Suppressor macrophage (primary cell): ENCODE measurements at regions not wholly inside any gene's neighbourhood (a gene's known extent, or its start where the extent isn't known, plus 50 kb on each side); places are given as distances from the start of the nearest gene placed in this dataset.

Experiments used
- DNase-seq, 4 experiments: peaks; one replicate each; pipeline ENCODE4 v3.0.0-alpha.2; 2020 to 2022

DNA sequence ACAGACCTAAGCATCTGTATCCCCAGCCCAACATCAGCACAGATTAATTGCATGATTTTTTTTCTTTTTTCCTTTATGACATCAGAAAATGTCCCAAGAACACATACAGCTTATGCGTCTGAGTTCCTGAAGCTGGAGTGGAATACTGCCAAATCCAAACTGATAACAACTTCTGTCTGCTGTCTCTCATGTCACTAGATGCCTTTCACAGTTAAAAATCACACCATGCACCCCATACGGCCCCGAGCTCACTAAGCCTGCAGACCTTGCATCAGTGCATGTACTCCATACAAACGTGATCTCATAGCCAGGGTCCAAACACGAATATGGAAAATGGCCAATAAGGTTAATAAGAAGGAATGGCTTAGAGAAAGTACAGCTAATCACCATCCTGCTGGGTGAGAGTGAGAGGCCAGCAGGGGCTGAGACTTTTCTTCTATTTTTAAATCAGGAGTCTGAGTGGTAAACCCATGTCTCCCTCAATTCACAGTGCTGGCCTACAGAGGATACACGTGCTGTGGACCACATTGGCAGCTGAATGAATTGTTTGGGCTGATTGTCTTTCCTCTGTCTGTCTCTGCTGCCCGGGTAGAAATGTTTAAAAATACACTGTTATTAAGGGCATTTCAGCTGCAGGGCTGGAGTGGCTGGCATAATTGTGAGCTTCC, 350.6 kb upstream of the RAG2 start:
- no peak for DNase-seq

DNA sequence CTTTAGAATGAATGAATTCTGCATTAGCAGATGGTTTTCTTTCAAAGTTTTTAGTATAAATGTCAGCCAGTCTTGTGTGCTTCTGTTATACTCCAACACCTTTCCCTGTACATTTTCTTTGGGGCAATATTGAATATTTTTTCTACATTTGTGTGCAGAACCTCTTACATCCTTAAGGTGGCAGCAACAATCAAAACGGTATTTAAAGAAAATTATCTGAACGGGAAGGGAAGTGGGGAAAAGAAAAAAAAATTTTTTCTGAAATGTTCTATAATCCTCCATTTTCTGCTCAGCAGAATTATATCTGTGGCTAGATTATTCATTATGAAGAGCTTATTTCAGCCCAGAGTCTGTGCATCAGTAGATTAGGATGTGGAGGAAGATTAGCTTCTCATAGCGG, 347.3 kb upstream of the RAG2 start:
- DNase-seq, result peak in 1 of 4 experiments; percentile 6

DNA sequence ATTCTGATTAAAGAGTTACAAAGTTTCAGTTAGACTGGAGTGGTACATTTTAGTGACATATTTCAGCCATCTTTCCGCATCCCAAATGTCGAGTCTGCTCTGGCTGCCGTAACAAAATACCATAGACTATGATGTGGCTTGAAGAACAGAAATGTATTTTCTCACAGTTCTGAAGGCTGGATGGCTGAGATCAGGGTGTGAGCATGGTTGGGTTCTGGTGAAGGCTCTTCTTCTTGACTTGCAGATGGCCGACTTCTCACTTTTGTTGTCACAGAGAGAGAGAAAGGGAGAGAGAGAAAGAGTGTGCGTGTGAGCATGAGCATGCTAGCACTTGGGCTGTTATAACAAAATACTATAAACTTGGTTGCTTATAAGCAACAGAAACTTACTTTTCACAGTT, 335.4 kb upstream of the RAG2 start:
- no peak for DNase-seq

DNA sequence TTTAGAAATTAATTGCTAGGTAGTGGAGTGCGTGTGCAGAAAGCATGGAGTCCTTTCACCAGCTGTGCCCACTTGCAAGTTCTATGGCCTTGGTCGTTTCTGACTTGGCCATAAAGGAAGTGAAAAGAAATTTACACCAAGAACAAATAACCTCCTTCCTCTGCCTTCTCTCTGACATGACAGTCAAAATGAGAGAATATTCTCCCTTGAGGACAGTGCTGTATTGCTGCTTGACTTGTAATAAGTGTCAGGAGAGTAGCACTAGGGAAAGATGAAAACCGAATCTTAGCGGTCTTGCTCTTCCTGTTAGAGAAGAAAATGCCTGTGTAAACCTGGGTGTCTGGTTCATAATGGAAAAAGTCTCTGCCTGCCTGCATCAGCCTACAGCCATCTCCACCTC, 333.1 kb upstream of the RAG2 start:
- DNase-seq, result no peak

DNA sequence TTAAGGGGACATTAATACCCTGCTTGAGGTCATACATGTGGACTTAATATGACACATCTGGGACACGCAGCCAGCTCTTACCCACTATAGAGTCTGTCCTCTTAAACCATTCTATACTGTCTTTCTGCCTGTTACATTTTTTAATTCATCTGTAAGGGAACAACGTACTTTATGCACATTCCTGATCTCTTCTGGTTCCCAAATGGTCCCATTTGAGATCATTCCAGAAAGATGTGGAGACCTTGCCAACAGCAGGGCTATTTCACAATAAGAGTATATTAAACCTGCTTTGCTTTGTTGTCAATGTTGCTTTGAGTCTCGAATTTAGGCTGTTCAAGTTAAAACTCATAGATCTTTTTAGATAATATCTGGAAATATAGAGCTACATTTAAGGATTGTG, 332.2 kb upstream of the RAG2 start:
- DNase-seq, result no peak

DNA sequence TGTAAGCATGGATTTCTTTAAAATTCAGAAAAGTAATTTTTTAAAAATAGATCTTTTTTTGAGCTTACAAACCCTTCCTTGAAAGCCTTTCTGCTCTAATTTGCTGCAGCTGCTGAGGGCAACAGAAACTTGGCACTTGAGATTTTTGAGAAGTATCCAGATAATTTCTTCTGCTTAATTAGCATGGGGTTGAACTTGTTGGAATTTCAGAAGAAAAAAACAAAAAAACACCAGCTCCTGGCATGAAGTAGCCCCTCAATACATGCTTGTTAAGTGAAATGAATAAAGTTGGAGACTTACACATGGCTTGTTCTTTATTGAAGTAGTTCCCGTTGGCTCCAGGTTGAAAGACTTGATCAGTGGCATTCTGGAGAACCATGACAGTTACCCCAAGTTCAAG, 331.4 kb upstream of the RAG2 start:
- no peak for DNase-seq

DNA sequence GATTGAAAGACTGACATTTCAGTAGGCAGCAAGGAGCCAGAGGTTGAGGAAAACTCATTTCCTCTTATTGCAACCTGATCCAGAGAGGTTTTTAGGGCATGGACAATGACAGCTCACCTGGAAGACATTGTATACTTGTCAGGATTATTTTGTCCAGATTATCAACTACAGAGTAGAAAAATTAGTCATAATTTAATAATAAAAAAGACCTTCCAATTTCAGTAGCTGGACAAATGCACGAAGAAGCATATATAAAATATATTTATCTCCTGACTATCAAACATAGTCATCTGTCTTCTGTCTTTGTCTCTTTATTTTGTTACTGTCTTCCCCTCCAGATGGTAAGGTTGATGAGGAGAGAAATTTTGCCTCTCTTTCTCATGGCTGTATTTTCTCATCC, 330.6 kb upstream of the RAG2 start:
- no peak for DNase-seq

DNA sequence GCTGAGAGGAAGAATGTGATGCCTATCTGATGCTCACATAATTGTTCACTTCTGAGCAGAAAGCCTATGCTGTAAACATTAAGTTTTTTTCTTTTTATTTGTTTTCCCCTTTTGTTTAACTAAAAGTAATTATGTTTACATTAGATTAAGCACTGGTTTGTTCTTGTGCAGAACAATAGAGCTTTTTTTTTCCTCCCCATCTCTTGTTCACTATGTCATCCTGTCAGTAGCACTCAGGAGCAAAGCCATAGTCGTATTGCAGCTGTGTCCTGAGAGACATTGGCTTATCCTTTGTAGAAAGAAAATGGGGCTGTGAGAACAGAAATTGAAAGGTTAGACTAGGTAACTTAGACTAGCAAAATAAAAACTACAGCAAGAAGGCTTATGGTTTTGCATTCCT, 301.8 kb upstream of the RAG2 start:
- no peak for DNase-seq

DNA sequence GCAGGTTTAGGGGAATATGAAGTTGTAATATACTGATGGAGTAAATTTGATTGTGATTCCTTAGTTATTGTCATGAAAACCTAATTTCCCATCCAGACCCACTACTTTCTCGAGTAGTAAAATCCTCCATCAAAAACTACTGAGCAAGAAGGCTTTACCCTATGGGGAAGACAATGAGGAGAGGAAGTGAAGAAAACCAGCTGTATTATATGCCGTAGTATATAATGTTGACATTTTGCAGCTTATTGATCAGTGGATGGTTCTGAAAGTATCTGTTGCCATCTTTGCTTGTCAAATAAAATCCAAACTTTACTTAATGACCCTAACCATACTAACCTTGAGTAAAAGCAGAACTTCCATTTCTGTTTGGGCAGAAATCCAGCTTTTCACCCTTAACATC, 292.8 kb upstream of the RAG2 start:
- DNase-seq, result no peak

DNA sequence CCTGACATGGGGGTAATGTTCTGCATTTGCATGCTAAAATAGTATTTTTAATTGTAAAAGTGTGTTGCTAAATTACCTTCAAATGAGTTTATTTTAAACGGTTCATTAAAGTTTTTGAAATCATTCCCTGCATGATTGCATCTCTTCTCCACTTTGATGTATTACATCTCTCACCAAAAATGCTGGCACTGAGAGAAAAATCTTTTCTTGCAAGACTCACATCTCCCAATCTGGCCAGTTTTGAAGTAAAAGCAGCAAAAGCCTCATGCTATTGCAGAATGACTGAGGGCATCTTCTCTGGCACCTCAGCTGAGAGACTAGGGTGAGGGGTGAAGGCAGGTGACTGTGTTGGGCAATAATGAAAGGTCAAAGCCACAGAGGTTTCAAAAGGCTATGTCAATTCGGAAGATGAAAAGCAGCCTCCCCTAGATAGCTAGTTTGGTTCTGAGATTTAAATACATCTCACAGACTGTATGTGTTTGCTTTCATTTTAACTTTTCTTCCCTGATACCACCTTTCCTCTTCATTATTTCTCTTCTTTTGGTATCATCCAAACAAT, 292.2 kb upstream of the RAG2 start:
- no peak for DNase-seq

DNA sequence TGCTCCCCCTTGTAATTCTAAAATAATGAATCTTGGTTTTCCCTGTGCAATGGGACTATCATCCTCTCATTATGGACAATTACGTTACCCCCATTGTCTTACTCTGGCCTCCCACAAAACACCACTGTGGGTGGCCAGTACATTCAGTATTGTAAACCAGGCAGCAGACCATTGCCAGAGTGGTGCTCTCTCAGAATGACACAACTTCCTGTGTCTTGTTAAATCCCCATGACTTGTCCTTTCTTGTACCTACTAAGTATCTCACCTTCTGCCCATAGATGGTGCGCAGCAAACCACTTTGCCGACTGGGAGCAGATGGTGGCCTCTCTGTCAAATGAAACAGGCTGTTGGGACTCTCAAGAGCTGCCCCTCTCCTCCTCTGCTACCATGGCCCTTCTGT, 287.1 kb upstream of the RAG2 start:
- DNase-seq, result no peak

DNA sequence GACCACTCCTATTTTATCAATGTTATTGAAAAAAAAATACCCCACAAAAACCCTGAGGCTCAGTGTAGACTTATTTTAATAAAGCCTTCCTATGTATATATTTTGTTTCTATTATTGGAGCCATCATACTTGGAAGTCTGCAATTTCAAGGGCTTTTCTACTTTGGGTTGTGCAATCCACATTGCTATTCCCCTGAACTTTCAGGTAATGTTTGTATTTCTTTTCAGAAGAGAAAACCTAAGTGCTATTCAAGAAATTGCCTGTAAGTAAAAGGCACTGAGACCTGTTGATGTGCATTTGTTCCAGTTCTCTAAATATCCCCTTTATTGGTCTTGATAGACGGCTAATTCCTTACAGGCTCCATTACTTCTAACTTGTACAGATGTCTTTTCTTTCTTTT, 280.7 kb upstream of the RAG2 start:
- DNase-seq, result no peak

DNA sequence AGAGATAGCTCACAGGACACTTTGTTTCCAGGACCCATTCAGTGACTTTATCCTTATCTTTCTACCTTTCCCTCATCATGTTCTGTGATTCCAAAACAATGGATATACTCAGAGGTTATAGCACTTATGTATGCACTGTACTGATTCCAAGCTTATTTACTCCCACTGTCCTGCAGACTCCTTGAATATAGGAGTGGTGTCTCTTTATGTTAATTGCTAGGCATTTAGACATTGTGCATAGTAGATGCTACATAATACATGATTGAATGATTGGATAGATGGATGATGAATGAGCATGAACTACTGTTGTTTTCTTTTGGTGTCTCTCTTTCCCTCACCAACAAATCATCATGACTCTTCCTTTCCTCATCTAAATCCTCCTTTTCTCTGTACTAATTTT, 279.1 kb upstream of the RAG2 start:
- DNase-seq, result no peak

DNA sequence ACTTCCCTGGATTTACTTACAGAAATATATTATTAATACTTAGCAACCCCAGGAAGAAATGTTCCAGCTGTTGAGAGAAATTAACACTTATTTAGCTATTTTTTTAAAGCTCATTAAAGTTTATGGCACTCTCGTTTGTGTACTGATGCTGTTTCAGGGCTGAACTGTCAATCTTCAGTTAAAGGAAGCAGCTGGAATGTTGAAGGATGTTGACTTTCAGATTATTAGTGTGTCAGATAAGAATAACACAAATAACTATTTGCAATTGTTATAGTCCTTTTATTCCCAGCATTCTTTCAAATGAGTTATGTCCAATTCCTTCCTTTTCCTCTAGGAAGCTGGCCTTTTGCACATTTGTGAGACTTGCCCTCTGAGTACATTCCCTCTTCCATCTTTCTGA, 278.2 kb upstream of the RAG2 start:
- DNase-seq, result no peak

DNA sequence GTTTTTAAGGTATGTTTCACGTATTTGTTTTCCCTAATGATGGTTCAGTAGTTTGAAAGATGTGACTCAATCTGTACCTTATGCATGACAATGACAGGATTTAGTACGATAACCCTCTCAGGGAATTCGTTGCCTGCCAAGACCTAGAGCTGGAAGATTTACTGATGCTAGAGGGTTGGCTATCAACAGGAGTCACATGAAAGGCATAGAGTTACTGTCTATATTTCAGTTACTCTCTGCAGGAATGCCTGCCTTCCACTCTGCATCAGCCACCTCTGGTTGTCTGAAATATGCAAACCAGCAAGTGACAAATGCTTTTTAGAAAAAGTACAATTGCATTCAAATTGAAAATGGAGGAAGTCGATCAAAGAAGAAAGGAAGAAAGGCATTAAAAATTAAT, 276.3 kb upstream of the RAG2 start:
- DNase-seq, result no peak

DNA sequence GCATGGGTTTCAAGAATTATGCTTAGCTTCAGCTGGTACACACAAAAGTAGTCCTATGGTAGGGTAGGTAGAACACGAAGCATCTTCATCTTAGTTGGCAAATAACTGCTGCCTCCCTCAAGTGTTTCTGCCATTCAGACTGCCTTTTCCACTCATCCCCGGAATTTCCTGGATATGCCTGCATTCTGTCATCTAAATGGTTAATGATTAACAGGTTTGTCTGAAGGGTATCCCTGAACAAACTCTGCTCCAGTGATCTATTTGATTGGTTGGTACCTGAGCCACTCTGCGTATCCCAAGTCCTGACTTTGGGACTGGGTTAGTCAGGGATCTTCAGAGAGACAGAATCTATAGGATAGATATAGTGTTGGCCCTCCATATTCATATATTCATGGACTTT, 272.3 kb upstream of the RAG2 start:
- no peak for DNase-seq

DNA sequence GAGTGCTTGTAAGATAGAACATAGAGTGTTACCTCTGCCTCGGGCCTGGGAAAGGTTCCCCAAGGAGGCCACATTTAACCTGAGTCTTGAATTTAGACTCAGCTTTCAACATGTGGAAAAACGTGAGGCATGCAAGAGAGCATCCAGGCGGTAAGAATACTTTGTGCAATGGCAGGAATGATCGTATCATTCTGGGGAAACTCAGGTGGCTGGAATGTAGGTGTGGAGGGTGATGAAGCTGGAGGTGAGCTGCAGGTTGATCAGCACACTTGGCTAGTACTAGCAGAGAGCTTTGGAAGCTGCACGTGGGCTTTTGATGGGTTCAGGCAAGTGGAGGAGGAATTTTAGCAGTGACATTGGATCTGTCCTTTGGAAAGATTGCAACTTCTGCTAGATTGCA, 270.3 kb upstream of the RAG2 start:
- no peak for DNase-seq

DNA sequence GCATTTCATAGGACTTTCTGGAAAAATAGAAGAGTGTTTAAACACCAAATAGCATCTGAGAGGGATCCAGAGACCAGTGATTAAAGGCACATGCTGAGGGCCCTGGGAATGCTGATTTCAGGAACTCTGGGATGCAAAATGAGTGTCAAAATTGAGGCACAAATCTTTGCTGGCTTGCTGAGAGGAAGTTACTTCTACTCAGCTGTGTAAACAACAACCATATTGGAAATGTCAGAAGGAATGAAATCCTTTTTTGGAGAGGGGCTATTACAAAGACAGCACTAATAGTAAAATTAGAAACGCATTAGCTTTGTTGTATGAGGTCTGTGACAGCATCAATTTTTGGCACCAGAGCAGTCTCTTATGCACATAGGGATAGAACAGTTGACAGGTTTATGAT, 267.8 kb upstream of the RAG2 start:
- no peak for DNase-seq

DNA sequence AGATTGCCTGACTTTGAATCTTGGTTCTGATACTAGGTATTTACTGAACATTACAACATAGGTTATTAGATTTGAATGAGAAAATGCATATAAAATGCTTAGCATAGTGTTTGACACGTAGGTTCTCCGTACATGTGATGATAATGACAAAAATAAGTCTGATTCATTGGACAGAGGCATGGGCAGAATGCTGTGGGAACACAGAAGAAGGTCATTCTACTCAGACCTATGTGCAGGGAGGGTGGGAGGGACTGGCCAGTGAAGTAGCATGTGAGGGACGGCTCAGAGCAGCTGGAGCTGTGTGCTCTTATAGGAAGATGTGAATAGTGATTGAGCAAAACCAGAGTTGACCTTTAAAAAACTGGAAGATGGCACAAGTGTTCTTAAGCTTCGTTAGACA, 256.8 kb upstream of the RAG2 start:
- no peak for DNase-seq

DNA sequence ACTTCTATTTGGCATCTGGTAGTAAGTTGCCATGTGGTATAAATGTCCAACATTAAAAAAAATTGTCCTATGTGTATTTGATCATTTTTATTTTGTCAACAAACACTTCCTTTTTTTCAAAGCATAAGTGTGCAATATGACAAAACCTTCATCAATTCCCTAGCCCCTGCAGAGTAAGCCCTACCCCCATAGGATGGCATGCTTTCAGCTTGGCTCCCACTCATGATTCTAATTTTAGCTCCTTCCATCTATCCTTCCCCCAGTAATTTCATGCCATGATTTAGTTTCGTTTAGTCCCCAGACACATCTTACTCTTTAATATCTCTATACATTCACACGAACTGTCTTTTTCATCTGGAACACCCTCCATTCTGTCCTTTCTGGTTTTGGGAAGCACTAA, 250.6 kb upstream of the RAG2 start:
- DNase-seq, result no peak

DNA sequence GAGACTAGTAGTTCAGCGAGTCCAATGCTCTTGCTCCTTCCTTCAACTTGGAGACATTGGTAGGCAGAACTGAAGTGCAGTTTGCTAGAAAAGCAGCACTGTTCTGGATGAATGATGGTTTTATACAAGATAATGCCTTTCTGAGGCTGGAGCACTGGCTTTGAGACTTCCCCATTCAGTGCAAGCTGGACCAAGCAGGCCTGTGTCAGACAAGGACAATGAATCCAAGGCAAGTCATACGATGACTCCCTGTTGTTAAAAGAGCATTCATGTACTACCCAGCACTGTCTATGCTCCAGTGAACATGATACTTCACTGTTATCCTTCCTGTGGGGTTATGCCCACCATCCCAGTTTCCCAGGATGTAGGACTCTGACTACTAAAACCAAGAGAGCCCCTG, 242.3 kb upstream of the RAG2 start:
- DNase-seq, result no peak

DNA sequence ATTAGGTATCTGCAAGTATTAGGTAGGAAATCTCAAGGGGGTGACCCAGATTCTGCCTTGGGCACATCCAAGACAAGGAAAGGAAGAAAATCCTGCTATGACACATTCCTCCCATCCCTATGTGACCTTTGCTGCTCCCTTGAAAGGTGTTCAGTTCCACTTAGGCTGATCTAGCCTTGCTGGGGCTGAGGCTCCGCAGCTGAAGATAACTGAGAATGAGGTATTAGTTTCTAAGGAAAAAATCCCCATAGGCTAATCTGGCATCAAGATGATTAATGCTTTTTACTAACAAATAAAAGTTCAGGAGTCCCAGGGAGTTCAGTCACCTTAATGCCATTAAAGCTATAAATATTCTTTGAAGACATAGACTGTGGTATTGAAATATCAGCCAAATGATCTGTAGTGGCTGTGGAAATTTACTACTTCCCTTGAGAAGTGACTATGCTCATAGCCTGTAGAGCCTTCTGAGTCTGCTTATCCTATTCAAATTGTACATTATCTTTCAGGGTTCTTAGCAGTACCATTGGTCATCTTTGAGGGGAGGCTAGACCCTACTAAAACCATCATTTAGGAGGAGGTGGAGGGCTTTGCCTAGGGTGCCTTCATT, 239.9 kb upstream of the RAG2 start:
- no peak for DNase-seq

DNA sequence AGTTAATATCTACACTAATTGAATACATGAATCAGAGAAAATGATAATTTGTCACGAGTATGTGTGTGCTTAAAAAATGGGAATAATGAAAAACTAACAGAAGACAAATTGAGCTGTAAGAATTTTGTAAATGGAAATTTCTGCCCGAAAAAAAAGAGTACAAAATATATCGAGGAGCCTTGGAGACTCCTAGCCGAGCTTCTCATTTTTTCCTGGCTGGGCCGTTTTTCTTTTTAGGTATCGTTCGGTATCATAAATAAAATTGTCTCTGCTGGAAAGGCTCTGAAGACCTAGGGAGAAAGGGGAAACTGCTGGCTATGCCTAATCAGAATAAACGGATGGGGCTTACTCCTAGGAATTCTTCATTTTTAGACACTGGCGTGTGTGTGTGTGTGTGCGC, 227.2 kb upstream of the RAG2 start:
- DNase-seq, result no peak

DNA sequence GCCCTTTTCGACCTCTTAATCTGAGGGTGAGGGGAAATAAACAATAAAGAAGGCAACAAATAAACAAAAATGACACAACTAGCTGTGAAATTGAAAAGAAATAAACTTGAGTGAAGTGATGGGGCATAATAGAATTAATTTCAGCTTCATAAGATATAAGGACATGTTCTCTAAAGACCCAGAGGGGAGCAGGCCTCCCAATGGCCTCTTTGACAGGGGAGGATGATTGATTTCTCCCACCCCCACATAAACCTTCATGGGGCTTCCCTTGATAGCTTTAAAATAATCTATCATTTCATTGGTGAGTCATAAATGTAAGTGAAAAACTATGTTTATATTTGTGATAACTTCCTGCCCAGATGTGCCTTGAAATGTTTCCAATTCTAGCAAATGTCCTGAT, 226.3 kb upstream of the RAG2 start:
- no peak for DNase-seq

DNA sequence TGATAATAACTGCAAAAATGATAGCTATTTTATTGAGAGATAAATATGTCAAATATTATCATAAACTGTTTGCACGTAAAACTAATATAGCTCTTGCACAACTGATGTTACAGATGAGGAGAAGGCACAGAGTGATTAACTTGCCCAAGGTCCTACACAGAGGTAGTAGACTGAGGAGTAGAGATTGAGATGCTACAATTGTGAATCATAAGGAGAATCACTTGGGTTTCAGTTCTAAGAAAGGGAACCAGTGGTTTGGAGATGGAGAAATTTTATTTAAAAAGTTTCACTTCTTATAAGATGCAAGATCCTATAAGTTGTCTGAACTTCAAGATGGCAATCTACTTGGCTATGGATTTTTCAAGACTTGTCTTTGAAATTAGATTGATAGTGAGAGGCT, 224.8 kb upstream of the RAG2 start:
- no peak for DNase-seq
